ENCODE measurements at regions not wholly inside any gene's neighbourhood (a gene's known extent, or its start where the extent isn't known, plus 50 kb on each side); places are given as distances from the start of the nearest gene placed in this dataset.

- TF ChIP-seq FOXK2 (IDR thresholded peaks at IDR 0.05) (no peak), IKZF2 (IDR thresholded peaks at IDR 0.05) (no peak)
Observed at GRCh38 chr1:29557701-29558600, 321.6 kb downstream of the PTPRU start (continued).

DNA sequence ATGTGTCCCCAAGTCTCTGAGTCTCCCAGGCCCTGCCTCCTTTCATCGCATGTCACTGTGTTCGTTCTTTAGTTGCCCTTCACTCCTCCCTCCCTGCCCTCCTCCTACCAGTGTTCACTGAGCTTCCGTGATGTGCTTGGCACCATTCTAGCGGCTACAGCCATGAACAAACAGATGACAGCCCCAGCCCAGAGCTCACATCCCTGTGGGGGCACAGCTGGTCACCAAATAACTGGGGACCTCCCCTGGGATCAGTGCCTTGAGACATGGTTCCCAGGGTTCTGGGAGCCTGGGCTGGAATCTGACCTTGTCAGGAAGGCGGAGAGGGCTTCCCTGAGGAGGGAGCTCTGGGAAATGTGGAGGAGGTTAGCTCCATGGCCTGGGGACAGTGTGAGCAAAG, 320.7 kb downstream of the PTPRU start:
- DNase-seq (ENCODE audit: low read depth, low spot score) (no peak), ATAC-seq (no peak), FAIRE-seq (no peak)
- no peaks in the 10 kb centered on the region for H4K20me1 ChIP-seq (ENCODE audit: control insufficient read depth, insufficient read depth)
- ChIA-PET RAD21 (ENCODE audit: unreplicated experiment) (no interaction called here), SMC1A (ENCODE audit: uncharacterized antibody, unreplicated experiment) (no interaction called here), CTCF (no interaction called here), POLR2A (no interaction called here)
- in situ Hi-C loops (cut with MboI) = no loop called here
- H3K4me3 ChIP-seq = no peak overlapping the region
- no peak overlapping the region for H3K4me2 ChIP-seq (ENCODE audit: control insufficient read depth, insufficient read depth)
- no peak for TF ChIP-seq HCFC1 (IDR thresholded peaks at IDR 0.05; ENCODE audit: low read length)
- no peak for TF ChIP-seq CHD1 (IDR thresholded peaks at IDR 0.05; ENCODE audit: low read depth, low read length)
- no peak for TF ChIP-seq ZNF384 (IDR thresholded peaks at IDR 0.05; ENCODE audit: borderline replicate concordance, low read depth, low read length)
- intact Hi-C loops (cut with micrococcal nuclease; ENCODE audit: unreplicated experiment) = no loop called here
- BruUV-seq (replicated peaks) = no TSS peak
- no peaks in the 10 kb centered on the region; the same call in 2 of the 3 replicates for H3K9me3 ChIP-seq (replicated peaks; ENCODE audit: control insufficient read depth, insufficient read depth, low read length)
- H3K27me3 ChIP-seq (replicated peaks in 1 of 2; ENCODE audit: control insufficient read depth in 2 of 2, insufficient read depth in 2 of 2, low read length in 1 of 2) = no peaks in the 10 kb centered on the region
- WGBS (ENCODE audit: insufficient coverage, insufficient replicate concordance, low lambda C conversion rate, missing lambda C conversion rate) = 19% methylated on average over 5 of the region's 5 CpGs
- no peaks in the 10 kb centered on the region for H3K36me3 ChIP-seq (ENCODE audit: control insufficient read depth in 2 of 2, insufficient read depth in 2 of 2, low read length in 1 of 2)
- H3K9ac ChIP-seq (ENCODE audit: control insufficient read depth, insufficient read depth, low read length) = no peak overlapping the region
- H2AFZ ChIP-seq (ENCODE audit: control insufficient read depth, low read depth, low read length) = no peak overlapping the region
- H3K4me1 ChIP-seq (ENCODE audit: control insufficient read depth, insufficient read depth, low read length) = no peaks in the 10 kb centered on the region
- H3K79me2 ChIP-seq (ENCODE audit: control insufficient read depth, insufficient read depth, low read length) = no peaks in the 10 kb centered on the region
- no peak overlapping the region for H3K27ac ChIP-seq (ENCODE audit: control insufficient read depth, insufficient read depth)

DNA sequence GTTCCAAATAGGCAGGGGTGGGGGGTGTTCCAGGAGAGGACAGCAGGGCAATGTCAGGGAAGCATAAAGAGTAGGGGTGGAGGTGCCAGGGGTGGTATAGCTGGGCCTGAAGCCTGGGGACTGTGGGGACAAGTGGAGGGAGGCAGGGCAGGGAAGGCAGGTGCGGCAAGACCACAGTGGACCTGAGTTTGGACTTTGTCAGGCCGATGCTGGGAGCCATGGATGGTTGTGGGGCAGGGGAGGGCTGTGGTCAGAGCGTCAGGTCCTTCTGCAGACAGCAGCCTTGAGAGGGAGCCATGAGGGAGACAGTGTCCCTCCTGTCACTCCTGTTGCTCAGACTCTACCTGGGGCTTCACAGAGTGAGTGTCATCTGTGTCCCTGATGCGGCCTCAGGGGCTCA, 320.3 kb downstream of the PTPRU start:
- H3K9me3 ChIP-seq (replicated peaks; ENCODE audit: control insufficient read depth, insufficient read depth, low read length) = no peaks in the 10 kb centered on the region; the same call in 2 of the 3 replicates
- CTCF ChIA-PET = no interaction called here
- RAD21 ChIA-PET (ENCODE audit: unreplicated experiment) = no interaction called here
- no TSS peak for BruUV-seq (replicated peaks)
- H3K27me3 ChIP-seq (replicated peaks in 1 of 2; ENCODE audit: control insufficient read depth in 2 of 2, insufficient read depth in 2 of 2, low read length in 1 of 2) = no peaks in the 10 kb centered on the region
- SMC1A ChIA-PET (ENCODE audit: uncharacterized antibody, unreplicated experiment) = no interaction called here
- no peak overlapping the region for H3K4me3 ChIP-seq
- no peak overlapping the region for H3K9ac ChIP-seq (ENCODE audit: control insufficient read depth, insufficient read depth, low read length)
- ATAC-seq (no peak), FAIRE-seq (no peak), DNase-seq (ENCODE audit: low read depth, low spot score) (no peak)
- POLR2A ChIA-PET = no interaction called here
- no peak overlapping the region for H3K4me2 ChIP-seq (ENCODE audit: control insufficient read depth, insufficient read depth)
- H2AFZ ChIP-seq (ENCODE audit: control insufficient read depth, low read depth, low read length) = no peak overlapping the region
- H3K27ac ChIP-seq (ENCODE audit: control insufficient read depth, insufficient read depth) = no peak overlapping the region
- H3K4me1 ChIP-seq (ENCODE audit: control insufficient read depth, insufficient read depth, low read length) = no peaks in the 10 kb centered on the region
- intact Hi-C loops (cut with micrococcal nuclease; ENCODE audit: unreplicated experiment) (no loop called here), in situ Hi-C loops (cut with MboI) (no loop called here)
- no peaks in the 10 kb centered on the region for H3K36me3 ChIP-seq (ENCODE audit: control insufficient read depth in 2 of 2, insufficient read depth in 2 of 2, low read length in 1 of 2)
- no peaks in the 10 kb centered on the region for H3K79me2 ChIP-seq (ENCODE audit: control insufficient read depth, insufficient read depth, low read length)
- H4K20me1 ChIP-seq (ENCODE audit: control insufficient read depth, insufficient read depth) = no peaks in the 10 kb centered on the region
- WGBS (ENCODE audit: insufficient coverage, insufficient replicate concordance, low lambda C conversion rate, missing lambda C conversion rate) = 10% methylated on average over 4 of the region's 4 CpGs
- TF ChIP-seq PAX8 (IDR thresholded peaks at IDR 0.05) (no peak), BCL11A (IDR thresholded peaks at IDR 0.05; ENCODE audit: low read depth, low read length) (no peak), NRF1 (conservative IDR thresholded peaks at IDR 0.05; ENCODE audit: low read depth, low read length) (no peak), MAX (IDR thresholded peaks at IDR 0.05; ENCODE audit: low read depth, low read length) (no peak), SREBF2 (IDR thresholded peaks at IDR 0.05; ENCODE audit: low read length) (no peak), GATAD2B (conservative IDR thresholded peaks at IDR 0.05; ENCODE audit: low read depth) (no peak), HSF1 (IDR thresholded peaks at IDR 0.05; ENCODE audit: low read depth, low read length) (no peak), KLF5 (IDR thresholded peaks at IDR 0.05; ENCODE audit: partially characterized antibody) (no peak)
- TF ChIP-seq, protein P1, sequence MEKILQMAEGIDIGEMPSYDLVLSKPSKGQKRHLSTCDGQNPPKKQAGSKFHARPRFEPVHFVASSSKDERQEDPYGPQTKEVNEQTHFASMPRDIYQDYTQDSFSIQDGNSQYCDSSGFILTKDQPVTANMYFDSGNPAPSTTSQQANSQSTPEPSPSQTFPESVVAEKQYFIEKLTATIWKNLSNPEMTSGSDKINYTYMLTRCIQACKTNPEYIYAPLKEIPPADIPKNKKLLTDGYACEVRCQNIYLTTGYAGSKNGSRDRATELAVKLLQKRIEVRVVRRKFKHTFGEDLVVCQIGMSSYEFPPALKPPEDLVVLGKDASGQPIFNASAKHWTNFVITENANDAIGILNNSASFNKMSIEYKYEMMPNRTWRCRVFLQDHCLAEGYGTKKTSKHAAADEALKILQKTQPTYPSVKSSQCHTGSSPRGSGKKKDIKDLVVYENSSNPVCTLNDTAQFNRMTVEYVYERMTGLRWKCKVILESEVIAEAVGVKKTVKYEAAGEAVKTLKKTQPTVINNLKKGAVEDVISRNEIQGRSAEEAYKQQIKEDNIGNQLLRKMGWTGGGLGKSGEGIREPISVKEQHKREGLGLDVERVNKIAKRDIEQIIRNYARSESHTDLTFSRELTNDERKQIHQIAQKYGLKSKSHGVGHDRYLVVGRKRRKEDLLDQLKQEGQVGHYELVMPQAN (conservative IDR thresholded peaks at IDR 0.05) = no peak
